ENCODE measurements at regions not wholly inside any gene's neighbourhood (a gene's known extent, or its start where the extent isn't known, plus 50 kb on each side); places are given as distances from the start of the nearest gene placed in this dataset.

DNA sequence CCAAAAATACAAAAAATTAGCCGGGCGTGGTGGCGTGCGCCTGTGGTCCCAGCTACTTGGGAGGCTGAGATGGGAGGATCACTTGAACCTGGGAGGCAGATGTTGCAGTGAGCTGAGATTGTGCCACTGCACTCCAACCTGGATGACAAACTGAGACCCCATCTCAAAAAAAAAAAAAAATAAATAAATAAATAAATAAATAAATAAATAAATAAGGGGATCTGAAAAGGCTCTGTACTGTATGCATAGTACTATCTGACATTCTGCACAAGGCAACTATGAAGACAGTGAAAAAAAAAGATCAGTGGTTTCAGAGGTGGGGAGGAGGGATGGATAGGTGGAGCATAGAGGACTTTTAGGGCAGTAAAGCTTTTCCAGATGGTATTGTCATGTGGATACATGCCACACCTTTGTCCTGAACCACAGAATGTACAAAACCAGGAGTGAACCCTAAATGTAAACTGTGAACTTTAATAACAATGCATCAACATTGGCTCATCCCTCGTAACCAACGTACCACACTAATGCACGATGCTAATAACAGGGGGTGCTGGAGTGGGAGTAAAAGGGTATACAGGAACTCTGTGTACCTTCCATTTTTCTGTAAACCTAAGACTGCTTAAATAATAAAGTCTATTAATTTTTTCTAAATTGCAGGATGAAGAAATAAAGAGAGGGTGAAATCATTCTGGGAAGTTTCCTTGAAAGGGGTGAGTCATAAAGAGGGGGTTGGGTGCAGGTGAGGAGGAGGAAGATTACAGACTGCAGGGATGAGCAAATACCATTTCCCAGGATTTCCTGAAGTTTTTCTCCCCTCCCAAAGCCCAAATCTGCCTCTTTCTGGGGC lies 155.8 kb upstream of the SDK2 start:
- TF ChIP-seq NFE2L1 (CRISPR knock-in tag; IDR thresholded peaks at IDR 0.05) (no peak), ZNF396 (CRISPR knock-in tag; IDR thresholded peaks at IDR 0.05; ENCODE audit: borderline replicate concordance) (no peak), ZNF219 (CRISPR knock-in tag; IDR thresholded peaks at IDR 0.05; ENCODE audit: borderline replicate concordance) (no peak), SMAD3 (CRISPR knock-in tag; IDR thresholded peaks at IDR 0.05; ENCODE audit: borderline replicate concordance) (no peak), NR3C1 (CRISPR knock-in tag; conservative IDR thresholded peaks at IDR 0.05; ENCODE audit: low read depth) (no peak), SOX15 (CRISPR knock-in tag; IDR thresholded peaks at IDR 0.05) (no peak), ELF4 (CRISPR knock-in tag; IDR thresholded peaks at IDR 0.05; ENCODE audit: low read depth) (no peak), RORB (CRISPR knock-in tag; IDR thresholded peaks at IDR 0.05) (no peak), TCF7 (CRISPR knock-in tag; IDR thresholded peaks at IDR 0.05; ENCODE audit: low read depth) (no peak), SP1 (CRISPR knock-in tag; conservative IDR thresholded peaks at IDR 0.05) (no peak), TEAD4 (CRISPR knock-in tag; IDR thresholded peaks at IDR 0.05) (no peak)
- TF ChIP-seq, protein P1, sequence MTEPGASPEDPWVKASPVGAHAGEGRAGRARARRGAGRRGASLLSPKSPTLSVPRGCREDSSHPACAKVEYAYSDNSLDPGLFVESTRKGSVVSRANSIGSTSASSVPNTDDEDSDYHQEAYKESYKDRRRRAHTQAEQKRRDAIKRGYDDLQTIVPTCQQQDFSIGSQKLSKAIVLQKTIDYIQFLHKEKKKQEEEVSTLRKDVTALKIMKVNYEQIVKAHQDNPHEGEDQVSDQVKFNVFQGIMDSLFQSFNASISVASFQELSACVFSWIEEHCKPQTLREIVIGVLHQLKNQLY (CRISPR knock-in tag; IDR thresholded peaks at IDR 0.05): no peak
- TF ChIP-seq, protein P2, sequence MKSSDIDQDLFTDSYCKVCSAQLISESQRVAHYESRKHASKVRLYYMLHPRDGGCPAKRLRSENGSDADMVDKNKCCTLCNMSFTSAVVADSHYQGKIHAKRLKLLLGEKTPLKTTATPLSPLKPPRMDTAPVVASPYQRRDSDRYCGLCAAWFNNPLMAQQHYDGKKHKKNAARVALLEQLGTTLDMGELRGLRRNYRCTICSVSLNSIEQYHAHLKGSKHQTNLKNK (CRISPR knock-in tag; IDR thresholded peaks at IDR 0.05): no peak
- TF ChIP-seq, protein P3, sequence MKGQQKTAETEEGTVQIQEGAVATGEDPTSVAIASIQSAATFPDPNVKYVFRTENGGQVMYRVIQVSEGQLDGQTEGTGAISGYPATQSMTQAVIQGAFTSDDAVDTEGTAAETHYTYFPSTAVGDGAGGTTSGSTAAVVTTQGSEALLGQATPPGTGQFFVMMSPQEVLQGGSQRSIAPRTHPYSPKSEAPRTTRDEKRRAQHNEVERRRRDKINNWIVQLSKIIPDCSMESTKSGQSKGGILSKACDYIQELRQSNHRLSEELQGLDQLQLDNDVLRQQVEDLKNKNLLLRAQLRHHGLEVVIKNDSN (CRISPR knock-in tag; IDR thresholded peaks at IDR 0.05): no peak
- Mint-ChIP-seq H3K9me3 (peaks cover 5% of the 10 kb centered on the region), H3K27ac (no peak overlapping the region), H3K4me1 (peaks cover 31% of the 10 kb centered on the region), H3K36me3 (no peaks in the 10 kb centered on the region), H3K4me3 (no peak overlapping the region), H3K27me3 (ENCODE audit: low read depth) (peaks cover 26% of the 10 kb centered on the region)
- POLR2A ChIA-PET: no interaction called here
- CTCF ChIA-PET: no interaction called here
- ATAC-seq: no peak
- DNase-seq (ENCODE audit: low spot score): no peak

DNA sequence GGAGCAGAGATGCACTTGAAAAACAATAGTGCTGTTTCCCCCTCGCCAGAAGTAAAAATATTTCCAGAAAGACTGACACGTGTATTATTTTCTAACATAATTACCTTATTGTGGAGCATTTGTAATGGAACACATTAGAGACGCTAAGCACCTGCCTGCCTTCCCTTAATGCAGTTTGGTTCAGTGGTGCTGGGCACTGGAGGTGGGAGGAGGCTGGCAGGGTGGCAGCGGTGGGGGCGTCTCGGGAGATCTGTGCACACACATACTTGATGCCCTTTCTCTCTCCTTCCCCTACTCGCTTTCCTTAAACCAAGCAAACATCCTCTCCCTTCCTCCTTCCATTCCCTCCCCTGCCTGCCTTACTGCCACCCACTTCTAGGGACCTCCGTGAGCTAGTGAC lies 156.6 kb upstream of the SDK2 start:
- peaks cover 35% of the 10 kb centered on the region for H3K27me3 Mint-ChIP-seq (ENCODE audit: low read depth)
- H3K36me3 Mint-ChIP-seq: peaks cover 6% of the 10 kb centered on the region
- H3K27ac Mint-ChIP-seq: no peak overlapping the region
- TF ChIP-seq PRRX2 (CRISPR knock-in tag; IDR thresholded peaks at IDR 0.05): no peak
- no peak for ATAC-seq
- H3K9me3 Mint-ChIP-seq: peaks cover 11% of the 10 kb centered on the region
- POLR2A ChIA-PET: no interaction called here
- no peak overlapping the region for H3K4me3 Mint-ChIP-seq
- peaks cover 26% of the 10 kb centered on the region for H3K4me1 Mint-ChIP-seq
- CTCF ChIA-PET: no interaction called here
- DNase-seq (ENCODE audit: low spot score): no peak

DNA sequence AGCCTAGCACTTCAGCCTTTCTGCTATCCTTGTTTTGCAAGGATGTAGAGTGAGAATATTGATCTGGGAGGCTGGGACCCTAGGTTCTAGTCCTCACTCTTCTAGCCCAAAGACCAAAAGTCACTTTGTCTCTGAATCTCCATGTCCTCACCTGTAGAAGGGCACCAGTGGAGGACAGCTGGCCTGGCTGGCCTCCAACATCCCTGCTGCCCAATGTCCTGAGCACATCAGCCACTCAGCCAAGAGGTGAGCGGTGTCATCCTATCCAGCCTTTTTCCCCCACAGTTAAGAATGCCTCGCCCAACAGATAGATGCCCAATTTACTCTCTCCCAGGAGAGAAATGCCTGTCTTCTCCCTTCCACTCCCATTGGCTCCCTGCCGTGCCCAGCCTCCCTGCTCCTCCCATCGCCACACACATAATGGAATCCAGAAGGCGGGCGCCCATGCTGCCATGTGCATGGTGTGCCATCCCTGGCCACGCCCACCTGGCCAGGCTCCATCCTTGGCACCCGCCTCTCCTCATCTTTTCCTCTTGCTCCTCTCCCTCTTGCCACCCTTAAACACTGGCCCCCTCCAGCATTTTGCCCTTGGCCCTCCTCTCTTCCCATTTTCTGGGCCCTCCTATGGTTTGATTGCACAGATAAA lies 157.3 kb upstream of the SDK2 start:
- H3K9me3 Mint-ChIP-seq: peaks cover 18% of the 10 kb centered on the region
- no peak overlapping the region for H3K4me3 Mint-ChIP-seq
- ATAC-seq (no peak), DNase-seq (ENCODE audit: low spot score) (no peak)
- no peak overlapping the region for H3K27ac Mint-ChIP-seq
- POLR2A ChIA-PET: interaction anchor here (0.6 kb wide), 1 partner anchor 188 kb away, joined by 3 read pairs; no protein-coding TSS in a partner anchor
- H3K36me3 Mint-ChIP-seq: peaks cover 6% of the 10 kb centered on the region
- CTCF ChIA-PET: no interaction called here
- peaks cover 41% of the 10 kb centered on the region for H3K27me3 Mint-ChIP-seq (ENCODE audit: low read depth)
- peaks cover 26% of the 10 kb centered on the region for H3K4me1 Mint-ChIP-seq
- TF ChIP-seq, protein P4, sequence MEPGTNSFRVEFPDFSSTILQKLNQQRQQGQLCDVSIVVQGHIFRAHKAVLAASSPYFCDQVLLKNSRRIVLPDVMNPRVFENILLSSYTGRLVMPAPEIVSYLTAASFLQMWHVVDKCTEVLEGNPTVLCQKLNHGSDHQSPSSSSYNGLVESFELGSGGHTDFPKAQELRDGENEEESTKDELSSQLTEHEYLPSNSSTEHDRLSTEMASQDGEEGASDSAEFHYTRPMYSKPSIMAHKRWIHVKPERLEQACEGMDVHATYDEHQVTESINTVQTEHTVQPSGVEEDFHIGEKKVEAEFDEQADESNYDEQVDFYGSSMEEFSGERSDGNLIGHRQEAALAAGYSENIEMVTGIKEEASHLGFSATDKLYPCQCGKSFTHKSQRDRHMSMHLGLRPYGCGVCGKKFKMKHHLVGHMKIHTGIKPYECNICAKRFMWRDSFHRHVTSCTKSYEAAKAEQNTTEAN (CRISPR knock-in tag; IDR thresholded peaks at IDR 0.05): no peak
- TF ChIP-seq, protein P5, sequence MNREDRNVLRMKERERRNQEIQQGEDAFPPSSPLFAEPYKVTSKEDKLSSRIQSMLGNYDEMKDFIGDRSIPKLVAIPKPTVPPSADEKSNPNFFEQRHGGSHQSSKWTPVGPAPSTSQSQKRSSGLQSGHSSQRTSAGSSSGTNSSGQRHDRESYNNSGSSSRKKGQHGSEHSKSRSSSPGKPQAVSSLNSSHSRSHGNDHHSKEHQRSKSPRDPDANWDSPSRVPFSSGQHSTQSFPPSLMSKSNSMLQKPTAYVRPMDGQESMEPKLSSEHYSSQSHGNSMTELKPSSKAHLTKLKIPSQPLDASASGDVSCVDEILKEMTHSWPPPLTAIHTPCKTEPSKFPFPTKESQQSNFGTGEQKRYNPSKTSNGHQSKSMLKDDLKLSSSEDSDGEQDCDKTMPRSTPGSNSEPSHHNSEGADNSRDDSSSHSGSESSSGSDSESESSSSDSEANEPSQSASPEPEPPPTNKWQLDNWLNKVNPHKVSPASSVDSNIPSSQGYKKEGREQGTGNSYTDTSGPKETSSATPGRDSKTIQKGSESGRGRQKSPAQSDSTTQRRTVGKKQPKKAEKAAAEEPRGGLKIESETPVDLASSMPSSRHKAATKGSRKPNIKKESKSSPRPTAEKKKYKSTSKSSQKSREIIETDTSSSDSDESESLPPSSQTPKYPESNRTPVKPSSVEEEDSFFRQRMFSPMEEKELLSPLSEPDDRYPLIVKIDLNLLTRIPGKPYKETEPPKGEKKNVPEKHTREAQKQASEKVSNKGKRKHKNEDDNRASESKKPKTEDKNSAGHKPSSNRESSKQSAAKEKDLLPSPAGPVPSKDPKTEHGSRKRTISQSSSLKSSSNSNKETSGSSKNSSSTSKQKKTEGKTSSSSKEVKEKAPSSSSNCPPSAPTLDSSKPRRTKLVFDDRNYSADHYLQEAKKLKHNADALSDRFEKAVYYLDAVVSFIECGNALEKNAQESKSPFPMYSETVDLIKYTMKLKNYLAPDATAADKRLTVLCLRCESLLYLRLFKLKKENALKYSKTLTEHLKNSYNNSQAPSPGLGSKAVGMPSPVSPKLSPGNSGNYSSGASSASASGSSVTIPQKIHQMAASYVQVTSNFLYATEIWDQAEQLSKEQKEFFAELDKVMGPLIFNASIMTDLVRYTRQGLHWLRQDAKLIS (CRISPR knock-in tag; IDR thresholded peaks at IDR 0.05; ENCODE audit: borderline replicate concordance): no peak
- no peak for TF ChIP-seq ZNF317 (CRISPR knock-in tag; IDR thresholded peaks at IDR 0.05; ENCODE audit: borderline replicate concordance, low read depth)
- TF ChIP-seq GRHL2 (CRISPR knock-in tag; IDR thresholded peaks at IDR 0.05; ENCODE audit: insufficient replicate concordance, severe bottlenecking): no peak
- TF ChIP-seq, protein P6, sequence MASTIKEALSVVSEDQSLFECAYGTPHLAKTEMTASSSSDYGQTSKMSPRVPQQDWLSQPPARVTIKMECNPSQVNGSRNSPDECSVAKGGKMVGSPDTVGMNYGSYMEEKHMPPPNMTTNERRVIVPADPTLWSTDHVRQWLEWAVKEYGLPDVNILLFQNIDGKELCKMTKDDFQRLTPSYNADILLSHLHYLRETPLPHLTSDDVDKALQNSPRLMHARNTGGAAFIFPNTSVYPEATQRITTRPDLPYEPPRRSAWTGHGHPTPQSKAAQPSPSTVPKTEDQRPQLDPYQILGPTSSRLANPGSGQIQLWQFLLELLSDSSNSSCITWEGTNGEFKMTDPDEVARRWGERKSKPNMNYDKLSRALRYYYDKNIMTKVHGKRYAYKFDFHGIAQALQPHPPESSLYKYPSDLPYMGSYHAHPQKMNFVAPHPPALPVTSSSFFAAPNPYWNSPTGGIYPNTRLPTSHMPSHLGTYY (CRISPR knock-in tag; IDR thresholded peaks at IDR 0.05): no peak
- TF ChIP-seq, protein P1 (CRISPR knock-in tag; IDR thresholded peaks at IDR 0.05): no peak
- TF ChIP-seq, protein P7, sequence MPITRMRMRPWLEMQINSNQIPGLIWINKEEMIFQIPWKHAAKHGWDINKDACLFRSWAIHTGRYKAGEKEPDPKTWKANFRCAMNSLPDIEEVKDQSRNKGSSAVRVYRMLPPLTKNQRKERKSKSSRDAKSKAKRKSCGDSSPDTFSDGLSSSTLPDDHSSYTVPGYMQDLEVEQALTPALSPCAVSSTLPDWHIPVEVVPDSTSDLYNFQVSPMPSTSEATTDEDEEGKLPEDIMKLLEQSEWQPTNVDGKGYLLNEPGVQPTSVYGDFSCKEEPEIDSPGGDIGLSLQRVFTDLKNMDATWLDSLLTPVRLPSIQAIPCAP (CRISPR knock-in tag; IDR thresholded peaks at IDR 0.05): no peak
